ENCODE measurements at regions not wholly inside any gene's neighbourhood (a gene's known extent, or its start where the extent isn't known, plus 50 kb on each side); places are given as distances from the start of the nearest gene placed in this dataset.

DNA sequence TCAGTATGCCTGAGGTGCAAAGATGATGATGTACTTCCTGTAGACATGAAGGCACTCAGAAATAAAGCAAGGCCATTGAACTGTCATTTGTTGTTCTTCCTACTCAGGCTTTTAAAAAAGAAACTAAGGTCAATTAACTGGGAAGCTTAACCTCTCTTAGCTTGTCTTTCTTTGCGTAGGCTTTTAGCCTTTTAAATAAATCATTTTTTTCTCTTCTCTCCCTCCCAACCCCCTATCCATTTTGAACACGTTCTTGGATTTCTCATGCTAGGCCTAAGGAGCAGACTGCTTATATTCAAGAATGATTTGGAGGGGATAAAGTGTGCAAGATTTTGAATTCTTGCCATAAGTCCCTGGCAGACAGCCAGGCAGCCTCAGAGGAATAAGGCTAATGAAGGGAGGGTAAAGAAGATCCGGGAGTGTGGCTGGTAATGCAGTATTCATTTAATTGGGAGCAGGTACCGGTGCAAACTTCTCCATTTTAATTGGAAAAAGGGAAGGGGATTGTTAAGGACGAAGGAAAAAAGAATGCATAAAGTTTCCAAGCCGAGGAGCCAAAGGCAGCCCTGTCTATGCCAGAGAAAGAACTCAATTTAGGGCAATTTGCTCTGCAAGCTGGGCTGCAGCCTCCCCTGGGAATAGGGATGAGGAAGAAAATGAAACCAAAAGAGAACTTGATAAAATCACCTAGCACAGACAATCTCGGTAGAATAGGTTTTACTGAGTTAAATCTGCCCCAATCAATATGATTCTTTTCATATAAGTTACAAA lies 343.8 kb upstream of the MMS22L start:
- TF ChIP-seq, protein P1, sequence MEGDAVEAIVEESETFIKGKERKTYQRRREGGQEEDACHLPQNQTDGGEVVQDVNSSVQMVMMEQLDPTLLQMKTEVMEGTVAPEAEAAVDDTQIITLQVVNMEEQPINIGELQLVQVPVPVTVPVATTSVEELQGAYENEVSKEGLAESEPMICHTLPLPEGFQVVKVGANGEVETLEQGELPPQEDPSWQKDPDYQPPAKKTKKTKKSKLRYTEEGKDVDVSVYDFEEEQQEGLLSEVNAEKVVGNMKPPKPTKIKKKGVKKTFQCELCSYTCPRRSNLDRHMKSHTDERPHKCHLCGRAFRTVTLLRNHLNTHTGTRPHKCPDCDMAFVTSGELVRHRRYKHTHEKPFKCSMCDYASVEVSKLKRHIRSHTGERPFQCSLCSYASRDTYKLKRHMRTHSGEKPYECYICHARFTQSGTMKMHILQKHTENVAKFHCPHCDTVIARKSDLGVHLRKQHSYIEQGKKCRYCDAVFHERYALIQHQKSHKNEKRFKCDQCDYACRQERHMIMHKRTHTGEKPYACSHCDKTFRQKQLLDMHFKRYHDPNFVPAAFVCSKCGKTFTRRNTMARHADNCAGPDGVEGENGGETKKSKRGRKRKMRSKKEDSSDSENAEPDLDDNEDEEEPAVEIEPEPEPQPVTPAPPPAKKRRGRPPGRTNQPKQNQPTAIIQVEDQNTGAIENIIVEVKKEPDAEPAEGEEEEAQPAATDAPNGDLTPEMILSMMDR (IDR thresholded peaks at IDR 0.05) = no peak
- Mint-ChIP-seq H3K36me3 (ENCODE audit: low read depth) (no peaks in the 10 kb centered on the region), H3K4me3 (no peak overlapping the region), H3K27ac (no peak overlapping the region), H3K4me1 (ENCODE audit: low read depth) (no peaks in the 10 kb centered on the region), H3K27me3 (ENCODE audit: insufficient read depth) (no peaks in the 10 kb centered on the region), H3K9me3 (peaks cover 18% of the 10 kb centered on the region)
- DNase-seq = no peak

DNA sequence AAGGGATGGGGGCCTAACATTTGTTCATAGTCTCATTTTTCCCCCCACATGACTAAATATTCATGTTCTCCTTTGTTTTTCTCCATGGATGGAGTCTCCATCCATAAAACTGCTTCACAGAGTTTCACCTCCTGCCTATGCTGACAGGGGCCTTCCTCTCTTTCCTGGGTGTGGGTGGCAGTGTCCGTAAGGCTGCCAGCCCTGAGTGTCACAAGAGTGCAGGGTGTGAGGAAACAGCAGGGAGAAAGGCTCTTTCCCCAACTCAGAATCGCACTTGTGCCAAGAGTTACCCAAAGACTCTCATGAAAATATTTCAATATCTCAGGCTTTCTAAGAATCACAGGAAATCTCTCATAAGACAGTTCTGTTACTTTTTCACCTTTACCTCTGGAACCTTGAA lies 346.2 kb upstream of the MMS22L start:
- Mint-ChIP-seq H3K27me3 (ENCODE audit: insufficient read depth) (no peaks in the 10 kb centered on the region), H3K4me1 (ENCODE audit: low read depth) (no peaks in the 10 kb centered on the region), H3K36me3 (ENCODE audit: low read depth) (no peaks in the 10 kb centered on the region), H3K9me3 (peaks cover 13% of the 10 kb centered on the region; the same call in 1 of the 2 replicates), H3K27ac (no peak overlapping the region), H3K4me3 (no peak overlapping the region)
- DNase-seq = no peak
- TF ChIP-seq, protein P1 (IDR thresholded peaks at IDR 0.05) = no peak

DNA sequence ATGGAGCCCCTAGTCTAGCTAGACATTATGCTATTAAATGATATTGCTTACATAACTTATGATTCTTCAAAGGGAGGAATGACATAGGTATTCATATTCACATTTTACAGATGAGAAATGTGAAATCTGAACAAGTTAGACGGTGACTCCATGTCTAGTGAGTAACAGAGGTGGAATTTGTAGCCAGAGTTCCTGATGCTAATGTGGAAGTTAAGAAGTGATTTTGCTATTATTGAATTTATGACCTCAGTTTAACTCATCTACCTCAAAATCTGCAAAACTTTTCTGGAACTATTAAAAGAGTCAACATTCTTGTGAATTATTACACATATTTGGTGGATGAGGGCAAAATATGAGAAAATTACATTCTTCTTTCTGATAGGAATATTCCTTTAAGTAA lies 347.6 kb upstream of the MMS22L start:
- no peak for DNase-seq
- H3K36me3 Mint-ChIP-seq (ENCODE audit: low read depth) = no peaks in the 10 kb centered on the region
- TF ChIP-seq, protein P1 (IDR thresholded peaks at IDR 0.05) = no peak
- H3K4me1 Mint-ChIP-seq (ENCODE audit: low read depth) = no peaks in the 10 kb centered on the region
- no peaks in the 10 kb centered on the region for H3K27me3 Mint-ChIP-seq (ENCODE audit: insufficient read depth)
- H3K9me3 Mint-ChIP-seq = peaks cover 13% of the 10 kb centered on the region; the same call in 1 of the 2 replicates
- H3K27ac Mint-ChIP-seq = no peak overlapping the region
- H3K4me3 Mint-ChIP-seq = no peak overlapping the region

DNA sequence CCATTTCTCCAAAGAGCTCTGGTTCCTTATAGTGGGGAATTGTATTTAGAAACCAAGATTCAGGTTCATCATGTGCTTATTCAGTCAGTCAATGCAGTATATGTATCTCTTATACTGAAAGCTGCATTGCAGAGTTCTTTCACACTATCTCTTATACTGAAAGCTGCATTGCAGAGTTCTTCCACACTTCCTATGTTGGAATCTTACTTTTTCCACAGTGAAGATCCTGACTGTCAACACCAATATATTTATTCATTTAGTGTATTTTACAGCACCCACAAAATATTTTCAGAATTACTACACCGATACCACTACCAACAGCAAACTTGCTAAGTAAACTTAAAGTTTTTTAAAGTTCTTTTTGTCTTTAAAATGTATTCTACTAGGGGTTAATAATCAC lies 349.3 kb upstream of the MMS22L start:
- Mint-ChIP-seq H3K4me1 (ENCODE audit: low read depth) (no peaks in the 10 kb centered on the region), H3K27ac (no peak overlapping the region), H3K4me3 (no peak overlapping the region), H3K9me3 (peaks cover 19% of the 10 kb centered on the region), H3K27me3 (ENCODE audit: insufficient read depth) (peaks cover 1% of the 10 kb centered on the region; the same call in 1 of the 2 replicates), H3K36me3 (ENCODE audit: low read depth) (no peaks in the 10 kb centered on the region)
- TF ChIP-seq, protein P1 (IDR thresholded peaks at IDR 0.05) = no peak
- DNase-seq = no peak

DNA sequence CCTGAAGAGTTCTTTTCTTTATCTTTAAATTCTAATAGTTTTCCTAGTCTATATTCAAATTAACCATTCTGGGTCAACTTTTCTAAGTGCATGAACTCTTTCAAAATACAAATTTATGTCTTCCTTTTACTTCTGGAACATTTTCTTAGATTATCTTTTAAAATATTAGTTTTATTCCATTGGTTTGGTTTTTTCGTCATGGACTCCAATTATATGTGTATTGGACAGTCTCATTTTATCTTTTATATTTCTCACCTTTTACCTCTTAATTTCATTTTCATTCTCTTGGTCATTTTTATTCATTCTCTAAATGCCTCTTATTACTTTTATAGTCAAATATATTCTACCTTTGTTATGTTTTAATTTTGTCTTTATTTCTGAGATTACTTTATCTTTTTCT lies 356.7 kb upstream of the MMS22L start:
- no peak for DNase-seq
- H3K4me3 Mint-ChIP-seq = no peak overlapping the region
- H3K36me3 Mint-ChIP-seq (ENCODE audit: low read depth) = no peaks in the 10 kb centered on the region; the same call in 1 of the 2 replicates
- TF ChIP-seq, protein P1 (IDR thresholded peaks at IDR 0.05) = no peak
- peaks cover 33% of the 10 kb centered on the region for H3K9me3 Mint-ChIP-seq
- no peaks in the 10 kb centered on the region for H3K4me1 Mint-ChIP-seq (ENCODE audit: low read depth)
- H3K27me3 Mint-ChIP-seq (ENCODE audit: insufficient read depth) = peaks cover 1% of the 10 kb centered on the region; the same call in 1 of the 2 replicates
- no peak overlapping the region for H3K27ac Mint-ChIP-seq
